SKM-1 (cell line): ENCODE measurements at regions not wholly inside any gene's neighbourhood (a gene's known extent, or its start where the extent isn't known, plus 50 kb on each side); places are given as distances from the start of the nearest gene placed in this dataset.
"Not testable (repeated sequence)": the region's sequence is repeated elsewhere in the genome, so short reads cannot be mapped to it uniquely, and the experiment has no call there.

Source experiments
- DNase-seq: peaks from one replicate; lab custom pipeline; 2025; ENCODE audit not compliant: unreplicated experiment; lab: John Stamatoyannopoulos, UW

GRCh38 chr2:83221258-83221657 lies 1237.8 kb downstream of the SUCLG1 start:
- no peak for DNase-seq

GRCh38 chr2:83217854-83218253 lies 1241.2 kb downstream of the SUCLG1 start:
- DNase-seq = no peak

GRCh38 chr2:83196225-83196624 lies 1262.9 kb downstream of the SUCLG1 start:
- peak; percentile 22 for DNase-seq

GRCh38 chr2:83191316-83191715 lies 1267.8 kb downstream of the SUCLG1 start:
- DNase-seq = no peak

- DNase-seq = no peak
Measured at GRCh38 chr2:83186105-83186760, 1272.8 kb downstream of the SUCLG1 start.

- not testable (repeated sequence) for DNase-seq
Measured at GRCh38 chr2:83180862-83181530, 1278.1 kb downstream of the SUCLG1 start.

- no peak for DNase-seq
Measured at GRCh38 chr2:83176539-83176938, 1282.5 kb downstream of the SUCLG1 start.

- no peak for DNase-seq
Measured at GRCh38 chr2:83172841-83173240, 1286.2 kb downstream of the SUCLG1 start.

- no peak for DNase-seq
Measured at GRCh38 chr2:83168377-83168776, 1290.7 kb downstream of the SUCLG1 start.

GRCh38 chr2:83162421-83162820 lies 1296.7 kb downstream of the SUCLG1 start:
- DNase-seq = no peak

- DNase-seq = no peak
Measured at GRCh38 chr2:83160571-83160970, 1298.5 kb downstream of the SUCLG1 start.

- DNase-seq = no peak
Measured at GRCh38 chr2:83155826-83156225, 1303.3 kb downstream of the SUCLG1 start.

- no peak for DNase-seq
Measured at GRCh38 chr2:83143946-83144345, 1315.1 kb downstream of the SUCLG1 start.

GRCh38 chr2:83142934-83143333 lies 1316.1 kb downstream of the SUCLG1 start:
- no peak for DNase-seq

GRCh38 chr2:83115606-83116005 lies 1343.5 kb downstream of the SUCLG1 start:
- DNase-seq = no peak

- DNase-seq = no peak
Measured at GRCh38 chr2:83115155-83115554, 1343.9 kb downstream of the SUCLG1 start.

GRCh38 chr2:83113953-83114352 lies 1345.1 kb downstream of the SUCLG1 start:
- no peak for DNase-seq

GRCh38 chr2:83112858-83113257 lies 1346.2 kb downstream of the SUCLG1 start:
- no peak for DNase-seq

- DNase-seq = no peak
Measured at GRCh38 chr2:83109284-83109683, 1349.8 kb downstream of the SUCLG1 start.

GRCh38 chr2:83106853-83107252 lies 1352.2 kb downstream of the SUCLG1 start:
- no peak for DNase-seq

- DNase-seq = no peak
Measured at GRCh38 chr2:83104202-83104601, 1354.9 kb downstream of the SUCLG1 start.

GRCh38 chr2:83103613-83104012 lies 1355.5 kb downstream of the SUCLG1 start:
- DNase-seq = no peak

- not testable (repeated sequence) for DNase-seq
Measured at GRCh38 chr2:83089051-83089450, 1370.0 kb downstream of the SUCLG1 start.
